ENCODE measurements at regions not wholly inside any gene's neighbourhood (a gene's known extent, or its start where the extent isn't known, plus 50 kb on each side); places are given as distances from the start of the nearest gene placed in this dataset.

DNA sequence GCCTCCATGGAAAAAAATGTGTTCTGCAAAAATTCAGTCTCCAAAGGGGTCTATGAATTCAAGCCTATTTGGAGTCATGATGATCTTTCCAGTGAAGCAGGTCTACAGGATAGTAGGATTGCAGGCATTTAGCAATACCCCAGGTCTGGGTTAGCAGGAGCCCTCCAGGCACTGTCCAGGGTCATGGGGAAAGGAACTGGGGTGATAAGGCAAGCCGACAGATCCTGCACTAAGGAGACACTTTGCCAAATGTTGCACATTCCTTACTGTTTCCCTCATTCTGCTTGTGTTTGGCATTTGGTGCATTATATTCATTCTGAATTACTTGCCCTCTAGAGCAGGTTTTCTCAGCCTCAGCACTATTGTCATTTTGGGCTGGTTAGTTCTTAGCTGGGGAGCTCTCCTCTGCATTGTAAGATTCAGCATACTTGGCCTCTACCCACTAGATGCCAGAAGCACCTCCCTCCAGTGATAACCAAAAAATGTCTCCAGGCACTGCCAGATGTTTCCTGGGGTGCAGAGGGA lies 333.3 kb upstream of the PLXNA2 start:
- H2AK5ac ChIP-seq (ENCODE audit: low read length), result no peak overlapping the region
- H2BK120ac ChIP-seq (ENCODE audit: insufficient read depth, low read length, poor library complexity), result no peak overlapping the region
- H4K12ac ChIP-seq (ENCODE audit: low read depth, low read length), result no peak overlapping the region
- H3K23ac ChIP-seq (ENCODE audit: low read length), result no peak overlapping the region
- H3K36me3 ChIP-seq (ENCODE audit: control insufficient read depth in 1 of 2, insufficient read depth in 2 of 2, low read length in 2 of 2), result no peaks in the 10 kb centered on the region
- no peak overlapping the region for H4K91ac ChIP-seq (ENCODE audit: low read depth, low read length)
- no peak overlapping the region for H3K14ac ChIP-seq (ENCODE audit: low read length)
- no peak overlapping the region for H3K4me3 ChIP-seq (ENCODE audit: low read depth, low read length)
- no peak overlapping the region for H3K4ac ChIP-seq (ENCODE audit: low read depth, low read length)
- H3K4me2 ChIP-seq (ENCODE audit: low read length), result no peak overlapping the region
- H3K9ac ChIP-seq (ENCODE audit: low read length), result no peak overlapping the region
- no peaks in the 10 kb centered on the region for H3K79me2 ChIP-seq (ENCODE audit: control insufficient read depth, insufficient read depth, low read length, poor library complexity)
- DNase-seq, result no peak
- H4K8ac ChIP-seq (ENCODE audit: low read depth, low read length), result no peak overlapping the region
- no peaks in the 10 kb centered on the region for H3K9me3 ChIP-seq (ENCODE audit: insufficient read depth, low read depth, low read length)
- H2AFZ ChIP-seq (ENCODE audit: insufficient read depth, low read length, poor library complexity), result no peak overlapping the region
- H3K79me1 ChIP-seq (ENCODE audit: low read length), result no peaks in the 10 kb centered on the region
- H2BK5ac ChIP-seq (ENCODE audit: low read depth, low read length, poor library complexity), result no peak overlapping the region
- no peak overlapping the region for H3K18ac ChIP-seq (ENCODE audit: low read length)
- peaks cover 8% of the 10 kb centered on the region in 2 experiments for H3K4me1 ChIP-seq (ENCODE audit: control insufficient read depth in 1 of 2, insufficient read depth in 2 of 2, low read length in 2 of 2)
- no CpG with 5 or more reads among the region's 1 CpG for WGBS (ENCODE audit: extremely low coverage, insufficient coverage, insufficient read length)
- H3K27ac ChIP-seq (ENCODE audit: low read depth, low read length), result no peak overlapping the region
- H2BK12ac ChIP-seq (ENCODE audit: low read length), result no peak overlapping the region
- no peaks in the 10 kb centered on the region for H3K27me3 ChIP-seq (ENCODE audit: insufficient read depth, low read length)

DNA sequence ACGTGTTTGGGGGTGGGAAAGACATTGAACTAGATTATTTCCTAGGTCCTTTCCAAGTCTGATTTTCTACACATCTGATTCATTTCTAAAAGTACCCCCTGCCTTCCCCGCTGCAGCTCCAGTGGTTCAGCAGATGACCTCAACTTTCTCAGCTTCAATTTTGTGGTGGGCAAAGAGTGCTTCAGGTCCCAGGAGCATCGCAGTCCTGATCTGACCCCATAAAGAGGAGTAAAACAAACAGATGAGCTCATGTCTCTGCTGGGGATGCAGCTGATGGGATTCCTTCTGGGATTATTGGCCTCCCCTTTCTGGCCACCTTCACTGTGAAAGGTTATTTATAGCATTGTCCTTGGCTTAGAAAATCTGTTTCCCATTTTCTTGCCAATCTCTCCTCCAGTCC lies 337.0 kb upstream of the PLXNA2 start:
- Histone ChIP-seq H3K14ac (ENCODE audit: low read length) (no peak overlapping the region), H3K36me3 (ENCODE audit: control insufficient read depth in 1 of 2, insufficient read depth in 2 of 2, low read length in 2 of 2) (no peaks in the 10 kb centered on the region), H3K79me2 (ENCODE audit: control insufficient read depth, insufficient read depth, low read length, poor library complexity) (no peaks in the 10 kb centered on the region), H2AFZ (ENCODE audit: insufficient read depth, low read length, poor library complexity) (no peak overlapping the region), H3K79me1 (ENCODE audit: low read length) (no peaks in the 10 kb centered on the region), H3K27ac (ENCODE audit: low read depth, low read length) (no peak overlapping the region), H3K9ac (ENCODE audit: low read length) (no peak overlapping the region), H4K8ac (ENCODE audit: low read depth, low read length) (no peak overlapping the region), H2AK5ac (ENCODE audit: low read length) (no peak overlapping the region), H3K4ac (ENCODE audit: low read depth, low read length) (no peak overlapping the region), H3K4me3 (ENCODE audit: low read depth, low read length) (no peak overlapping the region), H3K27me3 (ENCODE audit: insufficient read depth, low read length) (no peaks in the 10 kb centered on the region), H3K4me1 (ENCODE audit: control insufficient read depth in 1 of 2, insufficient read depth in 2 of 2, low read length in 2 of 2) (peaks cover 8% of the 10 kb centered on the region in 2 experiments), H4K12ac (ENCODE audit: low read depth, low read length) (no peak overlapping the region), H4K91ac (ENCODE audit: low read depth, low read length) (no peak overlapping the region), H3K4me2 (ENCODE audit: low read length) (no peak overlapping the region), H2BK12ac (ENCODE audit: low read length) (no peak overlapping the region), H3K23ac (ENCODE audit: low read length) (no peak overlapping the region), H3K18ac (ENCODE audit: low read length) (no peak overlapping the region), H2BK120ac (ENCODE audit: insufficient read depth, low read length, poor library complexity) (no peak overlapping the region), H2BK5ac (ENCODE audit: low read depth, low read length, poor library complexity) (no peak overlapping the region), H3K9me3 (ENCODE audit: insufficient read depth, low read depth, low read length) (no peaks in the 10 kb centered on the region)
- no CpG with 5 or more reads among the region's 3 CpGs for WGBS (ENCODE audit: extremely low coverage, insufficient coverage, insufficient read length)
- no peak for DNase-seq

DNA sequence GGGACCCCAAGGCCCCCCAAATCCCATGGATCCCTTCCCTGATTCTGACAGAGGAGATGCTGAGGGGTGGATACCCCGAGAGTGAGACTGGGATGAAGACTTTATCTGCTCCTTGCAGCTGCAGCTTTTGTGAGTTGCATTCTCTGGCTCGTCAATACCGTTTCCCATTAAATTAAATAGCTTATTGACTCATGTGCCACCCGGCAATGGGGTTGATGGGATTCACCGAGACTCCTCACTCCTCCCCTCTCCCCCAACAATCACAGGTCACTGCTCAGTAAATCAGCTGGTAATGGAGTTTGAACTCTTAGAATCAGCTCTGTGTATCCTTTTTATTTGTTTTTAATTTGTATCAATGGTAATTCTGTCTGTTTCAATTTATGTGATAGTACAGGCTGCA lies 337.5 kb upstream of the PLXNA2 start:
- no peaks in the 10 kb centered on the region for H3K9me3 ChIP-seq (ENCODE audit: insufficient read depth, low read depth, low read length)
- no peak overlapping the region for H3K4ac ChIP-seq (ENCODE audit: low read depth, low read length)
- H4K8ac ChIP-seq (ENCODE audit: low read depth, low read length), result no peak overlapping the region
- peaks cover 8 to 9% of the 10 kb centered on the region in 2 experiments for H3K4me1 ChIP-seq (ENCODE audit: control insufficient read depth in 1 of 2, insufficient read depth in 2 of 2, low read length in 2 of 2)
- no peak overlapping the region for H2BK12ac ChIP-seq (ENCODE audit: low read length)
- no peaks in the 10 kb centered on the region for H3K79me1 ChIP-seq (ENCODE audit: low read length)
- no peaks in the 10 kb centered on the region for H3K79me2 ChIP-seq (ENCODE audit: control insufficient read depth, insufficient read depth, low read length, poor library complexity)
- H2AK5ac ChIP-seq (ENCODE audit: low read length), result no peak overlapping the region
- no peak overlapping the region for H3K18ac ChIP-seq (ENCODE audit: low read length)
- H3K36me3 ChIP-seq (ENCODE audit: control insufficient read depth in 1 of 2, insufficient read depth in 2 of 2, low read length in 2 of 2), result no peaks in the 10 kb centered on the region
- no peak overlapping the region for H3K4me2 ChIP-seq (ENCODE audit: low read length)
- H2BK120ac ChIP-seq (ENCODE audit: insufficient read depth, low read length, poor library complexity), result no peak overlapping the region
- DNase-seq, result no peak
- H3K9ac ChIP-seq (ENCODE audit: low read length), result no peak overlapping the region
- H3K23ac ChIP-seq (ENCODE audit: low read length), result no peak overlapping the region
- no peak overlapping the region for H4K91ac ChIP-seq (ENCODE audit: low read depth, low read length)
- H3K4me3 ChIP-seq (ENCODE audit: low read depth, low read length), result no peak overlapping the region
- H4K12ac ChIP-seq (ENCODE audit: low read depth, low read length), result no peak overlapping the region
- H3K27ac ChIP-seq (ENCODE audit: low read depth, low read length), result no peak overlapping the region
- H3K14ac ChIP-seq (ENCODE audit: low read length), result no peak overlapping the region
- H2BK5ac ChIP-seq (ENCODE audit: low read depth, low read length, poor library complexity), result no peak overlapping the region
- H3K27me3 ChIP-seq (ENCODE audit: insufficient read depth, low read length), result no peaks in the 10 kb centered on the region
- no peak overlapping the region for H2AFZ ChIP-seq (ENCODE audit: insufficient read depth, low read length, poor library complexity)
- WGBS (ENCODE audit: extremely low coverage, insufficient coverage, insufficient read length), result no CpG with 5 or more reads among the region's 5 CpGs

DNA sequence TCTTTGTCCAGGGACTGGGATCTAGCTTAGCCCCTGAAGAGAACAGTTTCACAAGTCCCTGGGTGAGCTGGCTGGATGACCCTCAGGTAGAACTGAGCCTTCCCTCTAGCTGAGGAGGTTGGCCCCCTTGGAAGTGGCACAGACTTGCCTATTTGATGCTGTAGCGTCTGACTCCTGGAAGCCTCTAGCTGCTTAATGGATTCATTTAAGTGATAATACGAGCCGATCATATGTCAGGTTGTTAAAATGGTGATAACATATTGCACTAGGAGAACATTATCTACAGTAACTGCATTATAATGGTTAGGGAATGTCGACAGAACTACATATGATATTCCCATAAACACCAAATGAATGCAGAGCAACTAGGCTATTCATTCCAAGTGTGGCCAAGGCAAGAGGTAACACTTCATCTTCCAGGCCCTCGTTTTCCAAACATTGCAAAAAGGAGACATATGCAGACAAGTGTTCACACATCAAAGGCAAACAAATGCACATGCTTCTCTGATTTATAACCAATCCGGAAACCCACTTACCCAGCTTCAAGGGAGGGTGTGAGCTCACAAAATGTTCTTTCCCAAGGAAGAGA lies 340.1 kb upstream of the PLXNA2 start:
- H2AK5ac ChIP-seq (ENCODE audit: low read length), result no peak overlapping the region
- no peak overlapping the region for H4K12ac ChIP-seq (ENCODE audit: low read depth, low read length)
- H4K91ac ChIP-seq (ENCODE audit: low read depth, low read length), result no peak overlapping the region
- H3K4me1 ChIP-seq (ENCODE audit: control insufficient read depth in 1 of 2, insufficient read depth in 2 of 2, low read length in 2 of 2), result peaks cover 0 to 2% of the 10 kb centered on the region in 2 experiments
- H3K9ac ChIP-seq (ENCODE audit: low read length), result no peak overlapping the region
- no peak for DNase-seq
- no peak overlapping the region for H3K14ac ChIP-seq (ENCODE audit: low read length)
- no peak overlapping the region for H3K18ac ChIP-seq (ENCODE audit: low read length)
- no peak overlapping the region for H3K23ac ChIP-seq (ENCODE audit: low read length)
- no peak overlapping the region for H3K4me3 ChIP-seq (ENCODE audit: low read depth, low read length)
- no peak overlapping the region for H2BK12ac ChIP-seq (ENCODE audit: low read length)
- no peaks in the 10 kb centered on the region for H3K79me2 ChIP-seq (ENCODE audit: control insufficient read depth, insufficient read depth, low read length, poor library complexity)
- no peak overlapping the region for H2BK5ac ChIP-seq (ENCODE audit: low read depth, low read length, poor library complexity)
- no peak overlapping the region for H2AFZ ChIP-seq (ENCODE audit: insufficient read depth, low read length, poor library complexity)
- H3K36me3 ChIP-seq (ENCODE audit: control insufficient read depth in 1 of 2, insufficient read depth in 2 of 2, low read length in 2 of 2), result no peaks in the 10 kb centered on the region
- no peaks in the 10 kb centered on the region for H3K79me1 ChIP-seq (ENCODE audit: low read length)
- H3K4me2 ChIP-seq (ENCODE audit: low read length), result no peak overlapping the region
- H3K4ac ChIP-seq (ENCODE audit: low read depth, low read length), result no peak overlapping the region
- no peak overlapping the region for H4K8ac ChIP-seq (ENCODE audit: low read depth, low read length)
- no CpG with 5 or more reads among the region's 6 CpGs for WGBS (ENCODE audit: extremely low coverage, insufficient coverage, insufficient read length)
- H3K27ac ChIP-seq (ENCODE audit: low read depth, low read length), result no peak overlapping the region
- no peaks in the 10 kb centered on the region for H3K27me3 ChIP-seq (ENCODE audit: insufficient read depth, low read length)
- no peaks in the 10 kb centered on the region for H3K9me3 ChIP-seq (ENCODE audit: insufficient read depth, low read depth, low read length)
- no peak overlapping the region for H2BK120ac ChIP-seq (ENCODE audit: insufficient read depth, low read length, poor library complexity)
